ENCODE measurements at regions not wholly inside any gene's neighbourhood (a gene's known extent, or its start where the extent isn't known, plus 50 kb on each side); places are given as distances from the start of the nearest gene placed in this dataset.

DNA sequence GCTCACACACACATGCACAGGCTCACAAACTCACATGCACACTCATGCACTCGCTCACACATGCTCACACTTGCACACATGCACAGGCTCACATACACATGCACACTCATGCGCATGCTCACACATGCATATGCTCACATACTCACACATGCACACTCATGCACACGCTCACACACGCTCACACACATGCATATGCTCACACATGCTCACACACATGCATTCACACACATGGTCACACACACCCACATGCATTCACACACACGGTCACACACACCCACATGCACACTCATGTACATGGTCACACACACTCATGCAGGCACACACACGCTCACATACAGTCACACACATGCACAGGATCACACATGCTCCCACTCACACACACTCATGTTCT, 132.8 kb upstream of the SMAD3 start (continued):
- TF ChIP-seq, protein P1, sequence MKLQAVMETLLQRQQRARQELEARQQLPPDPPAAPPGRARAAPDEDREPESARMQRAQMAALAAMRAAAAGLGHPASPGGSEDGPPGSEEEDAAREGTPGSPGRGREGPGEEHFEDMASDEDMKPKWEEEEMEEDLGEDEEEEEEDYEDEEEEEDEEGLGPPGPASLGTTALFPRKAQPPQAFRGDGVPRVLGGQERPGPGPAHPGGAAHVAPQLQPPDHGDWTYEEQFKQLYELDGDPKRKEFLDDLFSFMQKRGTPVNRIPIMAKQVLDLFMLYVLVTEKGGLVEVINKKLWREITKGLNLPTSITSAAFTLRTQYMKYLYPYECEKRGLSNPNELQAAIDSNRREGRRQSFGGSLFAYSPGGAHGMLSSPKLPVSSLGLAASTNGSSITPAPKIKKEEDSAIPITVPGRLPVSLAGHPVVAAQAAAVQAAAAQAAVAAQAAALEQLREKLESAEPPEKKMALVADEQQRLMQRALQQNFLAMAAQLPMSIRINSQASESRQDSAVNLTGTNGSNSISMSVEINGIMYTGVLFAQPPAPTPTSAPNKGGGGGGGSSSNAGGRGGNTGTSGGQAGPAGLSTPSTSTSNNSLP (IDR thresholded peaks at IDR 0.05; ENCODE audit: borderline replicate concordance, low read depth, low read length), result no peak
- TF ChIP-seq ATF7 (IDR thresholded peaks at IDR 0.05) (no peak), ZNF274 (IDR thresholded peaks at IDR 0.05; ENCODE audit: borderline replicate concordance, low read depth, low read length) (no peak), PHF21A (IDR thresholded peaks at IDR 0.05; ENCODE audit: borderline replicate concordance, low read depth) (no peak), NONO (IDR thresholded peaks at IDR 0.05; ENCODE audit: low read depth in 2 of 2, low read length in 1 of 2) (no peak), SRSF9 (IDR thresholded peaks at IDR 0.05; ENCODE audit: borderline replicate concordance, low read depth, low read length) (no peak), YBX1 (IDR thresholded peaks at IDR 0.05) (no peak), DPF2 (IDR thresholded peaks at IDR 0.05) (no peak), MYNN (IDR thresholded peaks at IDR 0.05) (peak; percentile 82; the same call in 1 of the 2 replicates), MYNN (CRISPR knock-in tag; IDR thresholded peaks at IDR 0.05) (no peak), MCM2 (IDR thresholded peaks at IDR 0.05; ENCODE audit: low read depth) (no peak), ZNF780A (CRISPR knock-in tag; IDR thresholded peaks at IDR 0.05) (no peak), ZNF324 (CRISPR knock-in tag; IDR thresholded peaks at IDR 0.05) (no peak), SIN3B (IDR thresholded peaks at IDR 0.05; ENCODE audit: low read depth) (no peak), MCM5 (IDR thresholded peaks at IDR 0.05; ENCODE audit: low read depth) (no peak), GABPB2 (CRISPR knock-in tag; conservative IDR thresholded peaks at IDR 0.05) (no peak), TSC22D4 (tag; IDR thresholded peaks at IDR 0.05) (peak; percentile 46; the same call in 1 of the 2 replicates), TAF7 (tag; IDR thresholded peaks at IDR 0.05) (no peak), MIER1 (IDR thresholded peaks at IDR 0.05; ENCODE audit: low read depth) (no peak)
- TF ChIP-seq, protein P2, sequence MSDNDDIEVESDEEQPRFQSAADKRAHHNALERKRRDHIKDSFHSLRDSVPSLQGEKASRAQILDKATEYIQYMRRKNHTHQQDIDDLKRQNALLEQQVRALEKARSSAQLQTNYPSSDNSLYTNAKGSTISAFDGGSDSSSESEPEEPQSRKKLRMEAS (CRISPR knock-in tag; IDR thresholded peaks at IDR 0.05), result peak; percentile 67
- TF ChIP-seq, protein P3, sequence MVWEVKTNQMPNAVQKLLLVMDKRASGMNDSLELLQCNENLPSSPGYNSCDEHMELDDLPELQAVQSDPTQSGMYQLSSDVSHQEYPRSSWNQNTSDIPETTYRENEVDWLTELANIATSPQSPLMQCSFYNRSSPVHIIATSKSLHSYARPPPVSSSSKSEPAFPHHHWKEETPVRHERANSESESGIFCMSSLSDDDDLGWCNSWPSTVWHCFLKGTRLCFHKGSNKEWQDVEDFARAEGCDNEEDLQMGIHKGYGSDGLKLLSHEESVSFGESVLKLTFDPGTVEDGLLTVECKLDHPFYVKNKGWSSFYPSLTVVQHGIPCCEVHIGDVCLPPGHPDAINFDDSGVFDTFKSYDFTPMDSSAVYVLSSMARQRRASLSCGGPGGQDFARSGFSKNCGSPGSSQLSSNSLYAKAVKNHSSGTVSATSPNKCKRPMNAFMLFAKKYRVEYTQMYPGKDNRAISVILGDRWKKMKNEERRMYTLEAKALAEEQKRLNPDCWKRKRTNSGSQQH (CRISPR knock-in tag; IDR thresholded peaks at IDR 0.05), result no peak
- TF ChIP-seq, protein P4, sequence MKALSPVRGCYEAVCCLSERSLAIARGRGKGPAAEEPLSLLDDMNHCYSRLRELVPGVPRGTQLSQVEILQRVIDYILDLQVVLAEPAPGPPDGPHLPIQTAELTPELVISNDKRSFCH (CRISPR knock-in tag; IDR thresholded peaks at IDR 0.05), result no peak
- TF ChIP-seq, protein P4 (tag; IDR thresholded peaks at IDR 0.05), result no peak
- TF ChIP-seq, protein P5, sequence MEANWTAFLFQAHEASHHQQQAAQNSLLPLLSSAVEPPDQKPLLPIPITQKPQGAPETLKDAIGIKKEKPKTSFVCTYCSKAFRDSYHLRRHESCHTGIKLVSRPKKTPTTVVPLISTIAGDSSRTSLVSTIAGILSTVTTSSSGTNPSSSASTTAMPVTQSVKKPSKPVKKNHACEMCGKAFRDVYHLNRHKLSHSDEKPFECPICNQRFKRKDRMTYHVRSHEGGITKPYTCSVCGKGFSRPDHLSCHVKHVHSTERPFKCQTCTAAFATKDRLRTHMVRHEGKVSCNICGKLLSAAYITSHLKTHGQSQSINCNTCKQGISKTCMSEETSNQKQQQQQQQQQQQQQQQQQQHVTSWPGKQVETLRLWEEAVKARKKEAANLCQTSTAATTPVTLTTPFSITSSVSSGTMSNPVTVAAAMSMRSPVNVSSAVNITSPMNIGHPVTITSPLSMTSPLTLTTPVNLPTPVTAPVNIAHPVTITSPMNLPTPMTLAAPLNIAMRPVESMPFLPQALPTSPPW (CRISPR knock-in tag; IDR thresholded peaks at IDR 0.05), result no peak
- TF ChIP-seq, protein P6, sequence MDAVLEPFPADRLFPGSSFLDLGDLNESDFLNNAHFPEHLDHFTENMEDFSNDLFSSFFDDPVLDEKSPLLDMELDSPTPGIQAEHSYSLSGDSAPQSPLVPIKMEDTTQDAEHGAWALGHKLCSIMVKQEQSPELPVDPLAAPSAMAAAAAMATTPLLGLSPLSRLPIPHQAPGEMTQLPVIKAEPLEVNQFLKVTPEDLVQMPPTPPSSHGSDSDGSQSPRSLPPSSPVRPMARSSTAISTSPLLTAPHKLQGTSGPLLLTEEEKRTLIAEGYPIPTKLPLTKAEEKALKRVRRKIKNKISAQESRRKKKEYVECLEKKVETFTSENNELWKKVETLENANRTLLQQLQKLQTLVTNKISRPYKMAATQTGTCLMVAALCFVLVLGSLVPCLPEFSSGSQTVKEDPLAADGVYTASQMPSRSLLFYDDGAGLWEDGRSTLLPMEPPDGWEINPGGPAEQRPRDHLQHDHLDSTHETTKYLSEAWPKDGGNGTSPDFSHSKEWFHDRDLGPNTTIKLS (IDR thresholded peaks at IDR 0.05; ENCODE audit: borderline replicate concordance, low read depth), result no peak
